Mammary epithelial cell (primary cell): ENCODE measurements at regions not wholly inside any gene's neighbourhood (a gene's known extent, or its start where the extent isn't known, plus 50 kb on each side); places are given as distances from the start of the nearest gene placed in this dataset.

Experiments
- EZH2 ChIP-seq: IDR thresholded peaks from 2 replicates; pipeline ENCODE4 v1.6.1; 2012; ENCODE audit warnings: low read length, inconsistent platforms, borderline replicate concordance
- TF ChIP-seq, protein P1 (sequence below), 2 donors: IDR thresholded peaks in 1 of 2; conservative IDR thresholded peaks in 1 of 2; 2 replicates each; pipeline ENCODE4 v1.5.1; 2011 to 2012; ENCODE audit warnings: inconsistent platforms in 2 of 2, low read length in 2 of 2, mild to moderate bottlenecking in 2 of 2, control low read depth in 1 of 2, low read depth in 1 of 2; ENCODE audit not compliant: insufficient read depth in 1 of 2; ENCODE audit errors: extremely low read depth in 1 of 2

GRCh38 chr2:216770050-216770449 lies 74.7 kb upstream of the IGFBP5 start:
- TF ChIP-seq EZH2: no peak
- TF ChIP-seq, protein P1, sequence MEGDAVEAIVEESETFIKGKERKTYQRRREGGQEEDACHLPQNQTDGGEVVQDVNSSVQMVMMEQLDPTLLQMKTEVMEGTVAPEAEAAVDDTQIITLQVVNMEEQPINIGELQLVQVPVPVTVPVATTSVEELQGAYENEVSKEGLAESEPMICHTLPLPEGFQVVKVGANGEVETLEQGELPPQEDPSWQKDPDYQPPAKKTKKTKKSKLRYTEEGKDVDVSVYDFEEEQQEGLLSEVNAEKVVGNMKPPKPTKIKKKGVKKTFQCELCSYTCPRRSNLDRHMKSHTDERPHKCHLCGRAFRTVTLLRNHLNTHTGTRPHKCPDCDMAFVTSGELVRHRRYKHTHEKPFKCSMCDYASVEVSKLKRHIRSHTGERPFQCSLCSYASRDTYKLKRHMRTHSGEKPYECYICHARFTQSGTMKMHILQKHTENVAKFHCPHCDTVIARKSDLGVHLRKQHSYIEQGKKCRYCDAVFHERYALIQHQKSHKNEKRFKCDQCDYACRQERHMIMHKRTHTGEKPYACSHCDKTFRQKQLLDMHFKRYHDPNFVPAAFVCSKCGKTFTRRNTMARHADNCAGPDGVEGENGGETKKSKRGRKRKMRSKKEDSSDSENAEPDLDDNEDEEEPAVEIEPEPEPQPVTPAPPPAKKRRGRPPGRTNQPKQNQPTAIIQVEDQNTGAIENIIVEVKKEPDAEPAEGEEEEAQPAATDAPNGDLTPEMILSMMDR (conservative IDR thresholded peaks at IDR 0.05 in 1 of 2, IDR thresholded peaks at IDR 0.05 in 1 of 2; ENCODE audit: extremely low read depth in 1 of 2, insufficient read depth in 1 of 2, low read depth in 1 of 2, low read length in 2 of 2): no peak
